HEK293 (cell line): ENCODE measurements at regions not wholly inside any gene's neighbourhood (a gene's known extent, or its start where the extent isn't known, plus 50 kb on each side); places are given as distances from the start of the nearest gene placed in this dataset.

Experiments
- CTCF ChIP-seq: fragments of 450-650 bp; formaldehyde crosslinking; IDR thresholded peaks from 2 replicates; pipeline ENCODE4 v1.5.1; 2016; ENCODE audit warnings: missing biosample characterization, missing genetic modification characterization
- GFI1B ChIP-seq: fragments of 450-650 bp; formaldehyde crosslinking; IDR thresholded peaks from 2 replicates; pipeline ENCODE4 v1.5.1; 2016; ENCODE audit warnings: missing biosample characterization, missing genetic modification characterization
- ZBTB26 ChIP-seq: fragments of 450-650 bp; formaldehyde crosslinking; optimal IDR thresholded peaks from 2 replicates; pipeline ENCODE3; 2016; ENCODE audit warnings: missing biosample characterization, mild to moderate bottlenecking, missing genetic modification characterization
- ZNF174 ChIP-seq: fragments of 450-650 bp; formaldehyde crosslinking; IDR thresholded peaks from 2 replicates; pipeline ENCODE4 v1.5.0; 2017; ENCODE audit warnings: missing biosample characterization, mild to moderate bottlenecking, missing genetic modification characterization
- ZNF768 ChIP-seq: fragments of 450-650 bp; formaldehyde crosslinking; IDR thresholded peaks from 2 replicates; pipeline ENCODE4 v1.5.1; 2018; ENCODE audit warnings: missing biosample characterization, mild to moderate bottlenecking, missing genetic modification characterization
- ZNF791 ChIP-seq: fragments of 450-650 bp; formaldehyde crosslinking; IDR thresholded peaks from 2 replicates; pipeline ENCODE4 v1.5.1; 2016; ENCODE audit warnings: missing biosample characterization, missing genetic modification characterization

- no peak for TF ChIP-seq GFI1B
- TF ChIP-seq CTCF (tag by site-specific recombination), result no peak
- no peak for TF ChIP-seq ZNF174 (tag by site-specific recombination)
- no peak for TF ChIP-seq ZNF768 (tag by site-specific recombination)
- TF ChIP-seq ZNF791, result no peak
- no peak for TF ChIP-seq ZBTB26
Measured at GRCh38 chr17:83201206-83202001, 122.0 kb downstream of the METRNL start.
